ENCODE measurements at regions not wholly inside any gene's neighbourhood (a gene's known extent, or its start where the extent isn't known, plus 50 kb on each side); places are given as distances from the start of the nearest gene placed in this dataset.

- ATAC-seq = no peak
- peak; percentile 22 to 63 (median 39) for DNase-seq
- Histone ChIP-seq H3K36me3 (replicated peaks in 1 of 2; ENCODE audit: insufficient read depth in 1 of 2, low read depth in 2 of 2) (no peaks in the 10 kb centered on the region), H3K9me3 (no peaks in the 10 kb centered on the region), H3K27ac (no peak overlapping the region), H3K4me1 (peaks cover 6% of the 10 kb centered on the region), H3K27me3 (no peaks in the 10 kb centered on the region), H3K4me3 (no peak overlapping the region)
- intact Hi-C loops (cut with DNase I) = no loop called here
- TF ChIP-seq, protein P1, sequence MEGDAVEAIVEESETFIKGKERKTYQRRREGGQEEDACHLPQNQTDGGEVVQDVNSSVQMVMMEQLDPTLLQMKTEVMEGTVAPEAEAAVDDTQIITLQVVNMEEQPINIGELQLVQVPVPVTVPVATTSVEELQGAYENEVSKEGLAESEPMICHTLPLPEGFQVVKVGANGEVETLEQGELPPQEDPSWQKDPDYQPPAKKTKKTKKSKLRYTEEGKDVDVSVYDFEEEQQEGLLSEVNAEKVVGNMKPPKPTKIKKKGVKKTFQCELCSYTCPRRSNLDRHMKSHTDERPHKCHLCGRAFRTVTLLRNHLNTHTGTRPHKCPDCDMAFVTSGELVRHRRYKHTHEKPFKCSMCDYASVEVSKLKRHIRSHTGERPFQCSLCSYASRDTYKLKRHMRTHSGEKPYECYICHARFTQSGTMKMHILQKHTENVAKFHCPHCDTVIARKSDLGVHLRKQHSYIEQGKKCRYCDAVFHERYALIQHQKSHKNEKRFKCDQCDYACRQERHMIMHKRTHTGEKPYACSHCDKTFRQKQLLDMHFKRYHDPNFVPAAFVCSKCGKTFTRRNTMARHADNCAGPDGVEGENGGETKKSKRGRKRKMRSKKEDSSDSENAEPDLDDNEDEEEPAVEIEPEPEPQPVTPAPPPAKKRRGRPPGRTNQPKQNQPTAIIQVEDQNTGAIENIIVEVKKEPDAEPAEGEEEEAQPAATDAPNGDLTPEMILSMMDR (IDR thresholded peaks at IDR 0.05) = no peak
Observed at GRCh38 chr7:21086688-21087087, 300.0 kb upstream of the SP8 start.

DNA sequence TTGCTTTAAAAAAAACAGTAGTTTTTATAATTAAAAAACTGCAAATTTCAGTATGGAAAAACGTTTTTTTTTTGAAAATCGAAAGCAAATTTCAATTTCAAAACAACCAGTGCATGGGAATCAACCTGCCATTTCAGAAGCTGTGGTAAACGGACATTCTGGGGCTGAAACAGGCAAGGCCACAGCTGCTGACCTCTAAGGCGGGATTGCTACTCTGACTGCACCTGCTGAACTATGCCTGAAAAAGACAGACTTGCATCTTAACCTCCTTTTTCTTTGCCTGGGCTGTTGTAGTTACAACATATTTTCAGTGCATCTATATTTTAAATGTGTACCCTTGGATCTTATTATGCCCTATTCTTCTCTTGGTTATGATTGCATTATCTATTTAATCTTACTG lies 303.0 kb upstream of the SP8 start:
- WGBS, 2 donors = 57 to 61% methylated on average over 4 of the region's 4 CpGs
- peaks cover 6% of the 10 kb centered on the region for H3K4me1 ChIP-seq
- TF ChIP-seq, protein P1 (IDR thresholded peaks at IDR 0.05) = no peak
- no peak for TF ChIP-seq POLR2A (IDR thresholded peaks at IDR 0.05)

DNA sequence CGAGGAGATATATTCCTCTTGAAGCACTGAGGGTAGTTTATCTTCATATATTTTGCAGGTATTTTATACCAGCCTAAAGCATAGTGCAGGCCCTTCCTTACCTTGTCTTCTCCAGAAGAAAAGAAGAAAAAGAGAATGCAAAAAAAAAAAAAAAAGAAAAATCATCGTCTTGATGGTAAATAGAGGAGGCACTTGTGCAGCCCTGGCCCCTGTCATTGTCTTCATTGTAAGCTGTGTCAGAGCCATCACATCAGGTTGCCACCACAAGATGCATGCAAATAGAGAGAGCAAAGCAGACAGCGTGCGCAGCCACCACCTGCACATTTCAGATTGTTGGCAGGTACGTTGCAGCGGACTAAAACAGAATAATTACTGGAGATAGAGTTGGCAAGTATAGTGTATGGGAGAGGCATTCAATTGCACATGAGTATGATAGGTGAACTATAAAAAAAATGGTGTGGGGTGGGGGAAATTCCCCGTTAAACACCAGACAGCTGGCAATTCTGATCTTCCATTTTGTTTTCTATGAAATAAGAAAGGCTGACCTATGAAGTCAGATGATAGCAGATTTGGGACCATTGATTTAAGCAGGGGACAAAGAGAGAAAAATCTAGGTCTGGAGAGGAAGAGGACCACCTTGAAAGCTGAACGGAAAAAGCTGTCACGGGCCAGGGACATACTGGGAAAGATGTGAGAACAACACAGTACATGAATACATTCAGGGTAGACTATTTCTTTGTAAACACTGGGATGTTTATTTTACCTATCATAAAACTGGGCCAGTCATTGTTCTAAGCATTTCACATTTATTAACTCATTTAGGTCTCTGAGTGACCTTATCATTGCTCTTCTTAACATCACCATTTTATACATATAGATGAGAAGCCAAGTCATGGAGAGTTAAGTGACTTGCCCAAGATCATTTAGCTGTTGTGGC lies 306.3 kb upstream of the SP8 start:
- Histone ChIP-seq H3K4me3 (no peak overlapping the region), H3K9me3 (no peaks in the 10 kb centered on the region), H3K36me3 (replicated peaks in 1 of 2; ENCODE audit: insufficient read depth in 1 of 2, low read depth in 2 of 2) (no peaks in the 10 kb centered on the region), H3K4me1 (no peaks in the 10 kb centered on the region), H3K27ac (no peak overlapping the region), H3K27me3 (no peaks in the 10 kb centered on the region)
- WGBS, 2 donors = 73 to 75% methylated on average over 9 of the region's 9 CpGs
- DNase-seq (no peak), ATAC-seq (no peak)
- TF ChIP-seq POLR2A (IDR thresholded peaks at IDR 0.05) = no peak
- TF ChIP-seq, protein P1 (IDR thresholded peaks at IDR 0.05) = no peak
- intact Hi-C loops (cut with DNase I) = no loop called here

More for the DNA sequence above, 303.0 kb upstream of the SP8 start:
- intact Hi-C loops (cut with DNase I) = no loop called here
- no peak for DNase-seq
- H3K27ac ChIP-seq = no peak overlapping the region
- no peak overlapping the region for H3K4me3 ChIP-seq
- H3K9me3 ChIP-seq = no peaks in the 10 kb centered on the region
- no peaks in the 10 kb centered on the region for H3K36me3 ChIP-seq (replicated peaks in 1 of 2; ENCODE audit: insufficient read depth in 1 of 2, low read depth in 2 of 2)
- H3K27me3 ChIP-seq = no peaks in the 10 kb centered on the region
- no peak for ATAC-seq

- Histone ChIP-seq H3K4me3 (no peak overlapping the region), H3K4me1 (no peaks in the 10 kb centered on the region), H3K27me3 (no peaks in the 10 kb centered on the region), H3K9me3 (no peaks in the 10 kb centered on the region), H3K27ac (no peak overlapping the region), H3K36me3 (replicated peaks in 1 of 2; ENCODE audit: insufficient read depth in 1 of 2, low read depth in 2 of 2) (no peaks in the 10 kb centered on the region)
- no peak for TF ChIP-seq POLR2A (IDR thresholded peaks at IDR 0.05)
- TF ChIP-seq, protein P1 (IDR thresholded peaks at IDR 0.05) = no peak
- intact Hi-C loops (cut with DNase I) = no loop called here
- ATAC-seq = no peak
- DNase-seq = no peak
Observed at GRCh38 chr7:21094589-21094988, 307.9 kb upstream of the SP8 start.

GRCh38 chr7:21099432-21099831 lies 312.7 kb upstream of the SP8 start:
- no peaks in the 10 kb centered on the region for H3K27me3 ChIP-seq
- H3K27ac ChIP-seq = no peak overlapping the region
- no peaks in the 10 kb centered on the region for H3K36me3 ChIP-seq (replicated peaks in 1 of 2; ENCODE audit: insufficient read depth in 1 of 2, low read depth in 2 of 2)
- intact Hi-C loops (cut with DNase I) = no loop called here
- peaks cover 7% of the 10 kb centered on the region for H3K4me1 ChIP-seq
- WGBS, 2 donors = 29 to 45% methylated on average over 1 of the region's 1 CpG
- no peak for ATAC-seq
- TF ChIP-seq, protein P1 (IDR thresholded peaks at IDR 0.05) = no peak
- TF ChIP-seq POLR2A (IDR thresholded peaks at IDR 0.05) = no peak
- H3K9me3 ChIP-seq = no peaks in the 10 kb centered on the region
- no peak overlapping the region for H3K4me3 ChIP-seq
- DNase-seq = no peak
